CD1c-positive myeloid dendritic cell (primary cell): ENCODE measurements at regions not wholly inside any gene's neighbourhood (a gene's known extent, or its start where the extent isn't known, plus 50 kb on each side); places are given as distances from the start of the nearest gene placed in this dataset.

Experiments used
- DNase-seq: peaks from one replicate; pipeline ENCODE4 v3.0.0-alpha.2; 2016; ENCODE audit errors: extremely low spot score

- no peak for DNase-seq
These were observed 334.8 kb downstream of the DRD1 start for GRCh38 chr5:175109058-175109755.

- DNase-seq = no peak
These were observed 336.1 kb downstream of the DRD1 start for GRCh38 chr5:175107865-175108264.

GRCh38 chr5:175107028-175107588 lies 336.9 kb downstream of the DRD1 start:
- DNase-seq = no peak

GRCh38 chr5:175104677-175105076 lies 339.3 kb downstream of the DRD1 start:
- DNase-seq = no peak

GRCh38 chr5:175103746-175104145 lies 340.2 kb downstream of the DRD1 start:
- DNase-seq = no peak

GRCh38 chr5:175102717-175103116 lies 341.3 kb downstream of the DRD1 start:
- DNase-seq = no peak

GRCh38 chr5:175098301-175098700 lies 345.7 kb downstream of the DRD1 start:
- DNase-seq = no peak

GRCh38 chr5:175096469-175097165 lies 347.4 kb downstream of the DRD1 start:
- no peak for DNase-seq

GRCh38 chr5:175094461-175094860 lies 349.5 kb downstream of the DRD1 start:
- no peak for DNase-seq

- DNase-seq = no peak
These were observed 351.3 kb downstream of the DRD1 start for GRCh38 chr5:175092691-175093090.

- DNase-seq = no peak
These were observed 355.0 kb downstream of the DRD1 start for GRCh38 chr5:175088963-175089362.

- DNase-seq = no peak
These were observed 358.6 kb downstream of the MSX2 start for GRCh38 chr5:175082866-175083590.

- DNase-seq = no peak
These were observed 358.0 kb downstream of the MSX2 start for GRCh38 chr5:175082346-175082745.

GRCh38 chr5:175079707-175080106 lies 355.3 kb downstream of the MSX2 start:
- DNase-seq = no peak

GRCh38 chr5:175070283-175070682 lies 345.9 kb downstream of the MSX2 start:
- no peak for DNase-seq

- DNase-seq = no peak
These were observed 335.9 kb downstream of the MSX2 start for GRCh38 chr5:175060257-175060656.

GRCh38 chr5:175059687-175060211 lies 335.4 kb downstream of the MSX2 start:
- DNase-seq = no peak

GRCh38 chr5:175056831-175057230 lies 332.4 kb downstream of the MSX2 start:
- no peak for DNase-seq

GRCh38 chr5:175054243-175054642 lies 329.9 kb downstream of the MSX2 start:
- no peak for DNase-seq

GRCh38 chr5:175052351-175052750 lies 328.0 kb downstream of the MSX2 start:
- DNase-seq = no peak

GRCh38 chr5:175047048-175047447 lies 322.7 kb downstream of the MSX2 start:
- DNase-seq = no peak

- DNase-seq = no peak
These were observed 321.4 kb downstream of the MSX2 start for GRCh38 chr5:175045820-175046219.
